ENCODE measurements at regions not wholly inside any gene's neighbourhood (a gene's known extent, or its start where the extent isn't known, plus 50 kb on each side); places are given as distances from the start of the nearest gene placed in this dataset.
A peak's percentile ranks its signal among the peaks of the same experiment; 100 is the strongest.

GRCh38 chr14:26839481-26839880 lies 241.6 kb upstream of the NOVA1 start:
- DNase-seq (ENCODE audit: low spot score) (no peak), ATAC-seq (ENCODE audit: insufficient number of reproducible peaks, low FRiP score, low read depth) (no peak)
- Histone ChIP-seq H3K27me3 (replicated peaks; ENCODE audit: insufficient read depth) (no peaks in the 10 kb centered on the region), H3K36me3 (no peaks in the 10 kb centered on the region), H3K9me3 (no peaks in the 10 kb centered on the region), H3K27ac (no peak overlapping the region), H3K4me3 (no peak overlapping the region), H3K4me1 (ENCODE audit: control insufficient read depth in 1 of 2, low read depth in 2 of 2) (no peaks in the 10 kb centered on the region)
- TF ChIP-seq, protein P1, sequence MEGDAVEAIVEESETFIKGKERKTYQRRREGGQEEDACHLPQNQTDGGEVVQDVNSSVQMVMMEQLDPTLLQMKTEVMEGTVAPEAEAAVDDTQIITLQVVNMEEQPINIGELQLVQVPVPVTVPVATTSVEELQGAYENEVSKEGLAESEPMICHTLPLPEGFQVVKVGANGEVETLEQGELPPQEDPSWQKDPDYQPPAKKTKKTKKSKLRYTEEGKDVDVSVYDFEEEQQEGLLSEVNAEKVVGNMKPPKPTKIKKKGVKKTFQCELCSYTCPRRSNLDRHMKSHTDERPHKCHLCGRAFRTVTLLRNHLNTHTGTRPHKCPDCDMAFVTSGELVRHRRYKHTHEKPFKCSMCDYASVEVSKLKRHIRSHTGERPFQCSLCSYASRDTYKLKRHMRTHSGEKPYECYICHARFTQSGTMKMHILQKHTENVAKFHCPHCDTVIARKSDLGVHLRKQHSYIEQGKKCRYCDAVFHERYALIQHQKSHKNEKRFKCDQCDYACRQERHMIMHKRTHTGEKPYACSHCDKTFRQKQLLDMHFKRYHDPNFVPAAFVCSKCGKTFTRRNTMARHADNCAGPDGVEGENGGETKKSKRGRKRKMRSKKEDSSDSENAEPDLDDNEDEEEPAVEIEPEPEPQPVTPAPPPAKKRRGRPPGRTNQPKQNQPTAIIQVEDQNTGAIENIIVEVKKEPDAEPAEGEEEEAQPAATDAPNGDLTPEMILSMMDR (IDR thresholded peaks at IDR 0.05) = no peak

GRCh38 chr14:26841326-26841725 lies 243.5 kb upstream of the NOVA1 start:
- Histone ChIP-seq H3K27ac (no peak overlapping the region), H3K27me3 (replicated peaks; ENCODE audit: insufficient read depth) (no peaks in the 10 kb centered on the region)

DNA sequence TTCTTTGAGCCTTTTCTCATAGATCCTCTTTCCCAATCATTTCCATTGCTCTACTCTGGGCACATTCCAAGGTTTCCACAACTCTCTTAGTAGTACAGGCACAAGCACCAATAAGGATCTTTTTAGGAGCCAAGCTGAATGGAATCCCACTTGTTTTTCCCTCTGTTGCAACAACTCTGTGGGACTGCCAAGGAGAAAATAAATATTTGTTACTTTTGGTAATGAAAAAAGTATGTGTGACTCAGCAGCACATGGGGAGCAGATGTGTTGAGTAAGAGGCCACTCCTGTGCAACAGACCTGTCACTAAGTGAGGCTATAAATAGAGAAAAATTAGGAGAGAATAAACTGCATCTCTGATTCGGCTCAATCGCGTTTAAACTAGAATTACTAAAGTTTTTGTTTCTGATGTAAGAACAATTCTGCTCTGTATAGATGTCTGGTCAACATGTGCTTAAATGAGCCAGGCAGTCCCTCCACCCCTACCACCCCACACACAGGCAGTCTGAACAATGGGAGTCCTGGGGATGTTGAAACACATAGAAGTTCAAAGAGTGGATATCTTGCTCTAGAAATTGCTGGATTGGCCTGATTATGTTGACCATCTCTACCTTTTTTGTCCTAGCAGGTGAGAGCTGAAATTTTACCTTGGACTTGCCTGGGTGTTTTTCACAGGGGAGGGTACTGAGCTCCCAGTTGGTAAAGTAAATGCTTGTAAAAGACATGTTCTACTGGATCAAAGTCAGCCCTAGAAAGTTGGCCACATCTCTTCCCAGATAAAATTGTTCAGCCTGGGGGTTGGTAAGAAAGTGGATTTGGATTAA lies 244.3 kb upstream of the NOVA1 start:
- DNase-seq (ENCODE audit: low spot score) (no peak), ATAC-seq (ENCODE audit: insufficient number of reproducible peaks, low FRiP score, low read depth) (peak; percentile 80)
- H3K4me3 ChIP-seq = no peak overlapping the region
- TF ChIP-seq, protein P1 (IDR thresholded peaks at IDR 0.05) = no peak
- H3K9me3 ChIP-seq = no peaks in the 10 kb centered on the region
- no peaks in the 10 kb centered on the region for H3K4me1 ChIP-seq (ENCODE audit: control insufficient read depth in 1 of 2, low read depth in 2 of 2)
- H3K36me3 ChIP-seq = no peaks in the 10 kb centered on the region
- peak overlapping the region in 1 of 2 donors; percentile 43 for H3K27ac ChIP-seq
- no peaks in the 10 kb centered on the region for H3K27me3 ChIP-seq (replicated peaks; ENCODE audit: insufficient read depth)

More at GRCh38 chr14:26841326-26841725, 243.5 kb upstream of the NOVA1 start:
- no peak for DNase-seq (ENCODE audit: low spot score)
- TF ChIP-seq, protein P1 (IDR thresholded peaks at IDR 0.05) = no peak
- Histone ChIP-seq H3K4me1 (ENCODE audit: control insufficient read depth in 1 of 2, low read depth in 2 of 2) (no peaks in the 10 kb centered on the region), H3K9me3 (no peaks in the 10 kb centered on the region), H3K36me3 (no peaks in the 10 kb centered on the region), H3K4me3 (no peak overlapping the region)
- no peak for ATAC-seq (ENCODE audit: insufficient number of reproducible peaks, low FRiP score, low read depth)

DNA sequence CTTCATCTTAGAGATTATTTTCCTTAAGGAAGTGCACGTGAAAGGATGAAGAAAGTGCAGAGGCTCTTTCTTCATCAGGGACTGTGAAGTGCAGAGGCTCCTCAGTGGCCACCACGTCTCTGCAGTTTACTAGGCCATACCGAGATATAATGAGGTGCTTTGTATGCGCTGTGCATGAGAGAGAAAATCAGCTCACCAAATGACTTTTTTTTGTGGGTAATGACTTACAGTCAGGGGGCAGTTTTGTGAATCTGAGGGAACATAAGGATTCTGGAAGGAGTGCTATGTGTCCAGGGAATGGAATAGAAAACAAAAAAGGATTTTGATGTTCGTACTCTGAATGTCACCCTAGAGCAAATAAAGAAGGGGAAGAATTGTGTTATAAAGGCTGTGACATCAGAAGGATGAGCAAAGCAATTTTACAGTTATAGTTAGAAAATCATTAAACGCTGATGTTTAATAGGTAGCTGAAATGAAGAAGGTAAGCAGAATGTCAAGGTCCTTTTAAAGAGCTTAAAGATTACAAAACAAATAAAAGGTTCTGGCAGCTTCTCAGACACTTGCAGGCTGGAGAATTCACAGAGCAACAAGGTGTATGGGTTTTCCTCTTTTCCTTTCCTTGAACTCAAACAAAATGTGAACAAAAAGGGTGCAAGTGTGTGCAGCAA lies 247.5 kb upstream of the NOVA1 start:
- Histone ChIP-seq H3K27me3 (replicated peaks; ENCODE audit: insufficient read depth) (no peaks in the 10 kb centered on the region), H3K27ac (no peak overlapping the region), H3K9me3 (no peaks in the 10 kb centered on the region), H3K4me3 (no peak overlapping the region), H3K36me3 (no peaks in the 10 kb centered on the region), H3K4me1 (ENCODE audit: control insufficient read depth in 1 of 2, low read depth in 2 of 2) (no peaks in the 10 kb centered on the region)
- TF ChIP-seq, protein P1 (IDR thresholded peaks at IDR 0.05) = no peak
- DNase-seq (ENCODE audit: low spot score) (no peak), ATAC-seq (ENCODE audit: insufficient number of reproducible peaks, low FRiP score, low read depth) (no peak)

DNA sequence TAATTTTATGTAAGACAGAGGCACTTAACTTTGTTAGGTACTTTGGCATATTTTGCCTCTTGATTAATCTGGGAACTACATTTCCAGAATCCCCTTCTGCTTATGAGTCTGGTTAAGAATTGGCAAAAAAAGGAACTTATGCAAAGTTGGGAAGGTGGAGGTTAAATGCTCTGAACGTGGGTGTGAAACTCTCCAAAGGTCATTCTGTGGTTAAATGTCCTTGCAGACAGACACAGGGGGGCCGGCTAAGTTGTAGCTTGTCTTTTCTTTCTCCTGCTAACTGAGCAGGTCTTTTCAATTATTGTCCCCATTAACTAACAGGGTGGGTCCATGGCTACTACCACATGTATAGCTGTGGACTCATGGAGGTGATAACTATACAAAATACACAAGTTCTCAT lies 248.6 kb upstream of the NOVA1 start:
- ATAC-seq (ENCODE audit: insufficient number of reproducible peaks, low FRiP score, low read depth) = no peak
- no peak overlapping the region for H3K4me3 ChIP-seq
- H3K4me1 ChIP-seq (ENCODE audit: control insufficient read depth in 1 of 2, low read depth in 2 of 2) = no peaks in the 10 kb centered on the region
- no peaks in the 10 kb centered on the region for H3K9me3 ChIP-seq
- no peak for DNase-seq (ENCODE audit: low spot score)
- H3K36me3 ChIP-seq = no peaks in the 10 kb centered on the region
- TF ChIP-seq, protein P1 (IDR thresholded peaks at IDR 0.05) = no peak
- H3K27ac ChIP-seq = no peak overlapping the region
- H3K27me3 ChIP-seq (replicated peaks; ENCODE audit: insufficient read depth) = no peaks in the 10 kb centered on the region
